OCI-LY7 (cell line): ENCODE measurements at regions not wholly inside any gene's neighbourhood (a gene's known extent, or its start where the extent isn't known, plus 50 kb on each side); places are given as distances from the start of the nearest gene placed in this dataset.

Experiments
- BruUV-seq: library from RNA; stranded (reverse); fragments of 400-500 nt; replicated peaks from 2 replicates; lab custom pipeline; 2021; lab: Mats Ljungman, UMichigan
- CTCF ChIA-PET: fragments of 300-600 bp; sonication (Branson Sonifier 250); formaldehyde crosslinking; loops from one replicate; lab custom pipeline; 2022; ENCODE audit warnings: antibody characterized with exemption; ENCODE audit not compliant: unreplicated experiment; lab: Charles Lee
- POLR2A ChIA-PET: fragments of 300-600 bp; sonication (Branson Sonifier 250); formaldehyde crosslinking; loops from one replicate; lab custom pipeline; 2022; ENCODE audit warnings: antibody characterized with exemption; lab: Charles Lee
- DNase-seq: peaks from one replicate; pipeline ENCODE4 v3.0.0-alpha.2; 2015; ENCODE audit warnings: low spot score
- H2AFZ ChIP-seq: fragments of 200-600 bp; sonication (generic), shearing (Covaris generic); 2 replicates; pipeline ENCODE4 v1.6.1; 2014; ENCODE audit warnings: mild to moderate bottlenecking, antibody characterized with exemption, low read length, moderate library complexity
- H3K27ac ChIP-seq: fragments of 200-600 bp; sonication (generic); 2 replicates; pipeline ENCODE4 v1.5.1; 2014; ENCODE audit warnings: mixed run types, low read depth, mild to moderate bottlenecking, moderate library complexity, low read length, inconsistent platforms; ENCODE audit not compliant: poor library complexity, severe bottlenecking
- H3K36me3 ChIP-seq: fragments of 200-600 bp; sonication (generic); 2 replicates; pipeline ENCODE4 v1.6.1; 2014; ENCODE audit warnings: mild to moderate bottlenecking, antibody characterized with exemption, low read length, moderate library complexity, mixed read lengths; ENCODE audit not compliant: insufficient read depth
- H3K4me1 ChIP-seq: fragments of 200-600 bp; sonication (generic); 2 replicates; pipeline ENCODE4 v1.5.1; 2014; ENCODE audit warnings: mild to moderate bottlenecking, low read length; ENCODE audit not compliant: insufficient read depth, poor library complexity, severe bottlenecking
- H3K4me2 ChIP-seq: fragments of 200-600 bp; sonication (generic); 2 replicates; pipeline ENCODE4 v1.6.1; 2014; ENCODE audit warnings: mild to moderate bottlenecking, low read length
- H3K4me3 ChIP-seq: fragments of 200-600 bp; sonication (generic); 2 replicates; pipeline ENCODE4 v1.5.1; 2014; ENCODE audit warnings: mild to moderate bottlenecking, low read depth, low read length; ENCODE audit not compliant: poor library complexity, severe bottlenecking
- H3K79me2 ChIP-seq: fragments of 200-600 bp; sonication (generic); 2 replicates; pipeline ENCODE4 v1.6.1; 2016; ENCODE audit warnings: low read depth, mild to moderate bottlenecking, low read length, moderate library complexity, mixed read lengths; ENCODE audit not compliant: insufficient read depth
- H3K9me2 ChIP-seq: fragments of 200-600 bp; sonication (generic); 2 replicates; pipeline ENCODE4 v1.6.1; 2016; ENCODE audit warnings: mild to moderate bottlenecking, low read length, mixed read lengths; ENCODE audit not compliant: insufficient read depth
- H3K9me3 ChIP-seq: fragments of 200-600 bp; sonication (generic); 2 replicates; pipeline ENCODE4 v1.6.1; 2014; ENCODE audit warnings: mild to moderate bottlenecking, mixed run types, low read length, mixed read lengths
- H4K20me1 ChIP-seq: fragments of 200-600 bp; sonication (generic); 2 replicates; pipeline ENCODE4 v1.6.1; 2014; ENCODE audit warnings: mild to moderate bottlenecking, antibody characterized with exemption, low read length, moderate library complexity, mixed read lengths; ENCODE audit not compliant: insufficient read depth
- EZH2phosphoT487 ChIP-seq: fragments of 200-600 bp; sonication (generic); IDR thresholded peaks from 2 replicates; pipeline ENCODE4 v1.6.1; 2018; ENCODE audit warnings: low read depth, borderline replicate concordance, mild to moderate bottlenecking, mixed run types, antibody characterized with exemption, low read length, moderate library complexity, mixed read lengths
- intact Hi-C: fragments of 100-400 bp; cut with micrococcal nuclease; formaldehyde crosslinking; loops from one replicate; pipeline ENCODE4 v1.10.0; 2022; ENCODE audit not compliant: unreplicated experiment
- TF ChIP-seq, protein P1 (sequence below): fragments of 200-600 bp; sonication (generic); conservative IDR thresholded peaks from 2 replicates; pipeline ENCODE4 v1.5.1; 2014; ENCODE audit warnings: mild to moderate bottlenecking, antibody characterized with exemption, low read length, moderate library complexity, mixed read lengths

GRCh38 chr1:99595041-99595440, 50.9 kb upstream of the PALMD start:
- CTCF ChIA-PET, result no interaction called here
- Histone ChIP-seq H3K36me3 (no peaks in the 10 kb centered on the region), H3K9me2 (no peaks in the 10 kb centered on the region), H4K20me1 (no peaks in the 10 kb centered on the region), H3K4me3 (no peak overlapping the region), H3K27ac (no peak overlapping the region), H3K9me3 (no peaks in the 10 kb centered on the region), H3K4me2 (no peak overlapping the region), H3K4me1 (no peaks in the 10 kb centered on the region), H3K79me2 (no peaks in the 10 kb centered on the region), H2AFZ (no peak overlapping the region)
- POLR2A ChIA-PET, result no interaction called here
- no peak for DNase-seq
- TF ChIP-seq, protein P1, sequence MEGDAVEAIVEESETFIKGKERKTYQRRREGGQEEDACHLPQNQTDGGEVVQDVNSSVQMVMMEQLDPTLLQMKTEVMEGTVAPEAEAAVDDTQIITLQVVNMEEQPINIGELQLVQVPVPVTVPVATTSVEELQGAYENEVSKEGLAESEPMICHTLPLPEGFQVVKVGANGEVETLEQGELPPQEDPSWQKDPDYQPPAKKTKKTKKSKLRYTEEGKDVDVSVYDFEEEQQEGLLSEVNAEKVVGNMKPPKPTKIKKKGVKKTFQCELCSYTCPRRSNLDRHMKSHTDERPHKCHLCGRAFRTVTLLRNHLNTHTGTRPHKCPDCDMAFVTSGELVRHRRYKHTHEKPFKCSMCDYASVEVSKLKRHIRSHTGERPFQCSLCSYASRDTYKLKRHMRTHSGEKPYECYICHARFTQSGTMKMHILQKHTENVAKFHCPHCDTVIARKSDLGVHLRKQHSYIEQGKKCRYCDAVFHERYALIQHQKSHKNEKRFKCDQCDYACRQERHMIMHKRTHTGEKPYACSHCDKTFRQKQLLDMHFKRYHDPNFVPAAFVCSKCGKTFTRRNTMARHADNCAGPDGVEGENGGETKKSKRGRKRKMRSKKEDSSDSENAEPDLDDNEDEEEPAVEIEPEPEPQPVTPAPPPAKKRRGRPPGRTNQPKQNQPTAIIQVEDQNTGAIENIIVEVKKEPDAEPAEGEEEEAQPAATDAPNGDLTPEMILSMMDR, result no peak
- no peak for TF ChIP-seq EZH2phosphoT487
- no TSS peak for BruUV-seq
- intact Hi-C loops, result no loop called here

DNA sequence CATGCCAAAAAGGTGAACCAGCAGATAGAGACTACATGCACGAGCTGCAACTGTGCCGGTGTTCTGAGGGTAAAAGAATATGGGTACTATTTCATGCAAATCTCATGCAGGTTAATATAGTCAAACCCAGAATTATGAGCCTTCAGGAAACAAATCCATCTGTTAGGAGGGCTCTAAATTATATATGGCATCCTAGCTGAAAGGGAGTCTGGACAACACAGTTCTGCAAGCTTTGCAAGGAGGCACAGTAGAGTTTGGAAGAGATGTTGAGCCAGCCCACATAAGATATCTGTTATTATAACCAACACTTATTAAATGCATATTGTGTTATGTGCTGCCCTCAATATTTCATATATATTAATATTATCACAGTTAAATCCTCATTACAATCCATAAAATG, 50.5 kb upstream of the PALMD start:
- H2AFZ ChIP-seq, result no peak overlapping the region
- intact Hi-C loops, result no loop called here
- H3K4me1 ChIP-seq, result no peaks in the 10 kb centered on the region
- DNase-seq, result no peak
- TF ChIP-seq EZH2phosphoT487, result no peak
- TF ChIP-seq, protein P1, result no peak
- no peaks in the 10 kb centered on the region for H4K20me1 ChIP-seq
- CTCF ChIA-PET, result no interaction called here
- H3K9me2 ChIP-seq, result no peaks in the 10 kb centered on the region
- POLR2A ChIA-PET, result no interaction called here
- no peak overlapping the region for H3K4me2 ChIP-seq
- H3K79me2 ChIP-seq, result no peaks in the 10 kb centered on the region
- no peaks in the 10 kb centered on the region for H3K9me3 ChIP-seq
- H3K4me3 ChIP-seq, result no peak overlapping the region
- BruUV-seq, result no TSS peak
- H3K27ac ChIP-seq, result no peak overlapping the region
- H3K36me3 ChIP-seq, result no peaks in the 10 kb centered on the region
